HL-60 (cell line): ENCODE measurements at regions not wholly inside any gene's neighbourhood (a gene's known extent, or its start where the extent isn't known, plus 50 kb on each side); places are given as distances from the start of the nearest gene placed in this dataset.

Source experiments
- CTCF ChIP-seq: IDR thresholded peaks from one replicate; pipeline ENCODE4 v1.5.1; 2011; ENCODE audit warnings: low read length, control low read depth, inconsistent platforms; ENCODE audit not compliant: insufficient read depth
- GABPA ChIP-seq: IDR thresholded peaks from 2 replicates; pipeline ENCODE4 v1.6.1; 2012; ENCODE audit warnings: low read depth
- POLR2AphosphoS5 ChIP-seq: IDR thresholded peaks from 2 replicates; pipeline ENCODE4 v1.6.1; 2012; ENCODE audit warnings: low read depth
- REST ChIP-seq: IDR thresholded peaks from 2 replicates; pipeline ENCODE4 v1.6.1; 2012; ENCODE audit warnings: low read depth; ENCODE audit not compliant: insufficient replicate concordance
- SPI1 ChIP-seq: IDR thresholded peaks from 2 replicates; pipeline ENCODE4 v1.6.1; 2012; ENCODE audit warnings: low read depth, mild to moderate bottlenecking, borderline replicate concordance

GRCh38 chr10:6796231-6796630, 216.2 kb upstream of the PRKCQ start:
- TF ChIP-seq REST: no peak
- TF ChIP-seq CTCF: no peak
- no peak for TF ChIP-seq POLR2AphosphoS5
- TF ChIP-seq GABPA: no peak
- no peak for TF ChIP-seq SPI1
